NCI-H187 treated with DMSO at 0.1 percent for 48 hours (cell line): ENCODE measurements at regions not wholly inside any gene's neighbourhood (a gene's known extent, or its start where the extent isn't known, plus 50 kb on each side); places are given as distances from the start of the nearest gene placed in this dataset.
"Not testable (repeated sequence)": the region's sequence is repeated elsewhere in the genome, so short reads cannot be mapped to it uniquely, and the experiment has no call there.

Source experiments
- DNase-seq: peaks from one replicate; lab custom pipeline; 2025; lab: John Stamatoyannopoulos, UW

- no peak for DNase-seq
These were observed 78.4 kb downstream of the RNASET2 start for GRCh38 chr6:166877906-166878305.

GRCh38 chr6:166877349-166877748, 79.0 kb downstream of the RNASET2 start:
- no peak for DNase-seq

- no peak for DNase-seq
These were observed 83.8 kb downstream of the RNASET2 start for GRCh38 chr6:166872531-166873009.

- no peak for DNase-seq
These were observed 85.6 kb downstream of the RNASET2 start for GRCh38 chr6:166870602-166871208.

GRCh38 chr6:166866839-166867637, 89.3 kb downstream of the RNASET2 start:
- no peak for DNase-seq

- no peak for DNase-seq
These were observed 92.0 kb downstream of the RNASET2 start for GRCh38 chr6:166864333-166864732.

- no peak for DNase-seq
These were observed 93.3 kb downstream of the RNASET2 start for GRCh38 chr6:166862978-166863530.

GRCh38 chr6:166862287-166862977, 93.9 kb downstream of the RNASET2 start:
- DNase-seq: no peak

GRCh38 chr6:166861961-166862286, 94.4 kb downstream of the RNASET2 start:
- DNase-seq: no peak

GRCh38 chr6:166861304-166861703, 95.0 kb downstream of the RNASET2 start:
- no peak for DNase-seq

GRCh38 chr6:166860392-166860791, 96.0 kb downstream of the RNASET2 start:
- no peak for DNase-seq

- DNase-seq: no peak
These were observed 100.9 kb downstream of the RNASET2 start for GRCh38 chr6:166855416-166855815.

GRCh38 chr6:166853371-166854325, 102.7 kb downstream of the RNASET2 start:
- DNase-seq: no peak

GRCh38 chr6:166852451-166852975, 103.8 kb downstream of the RNASET2 start:
- DNase-seq: no peak

GRCh38 chr6:166851911-166852310, 104.4 kb downstream of the RNASET2 start:
- no peak for DNase-seq

- DNase-seq: no peak
These were observed 104.9 kb downstream of the RNASET2 start for GRCh38 chr6:166851426-166851825.

- no peak for DNase-seq
These were observed 105.7 kb downstream of the RNASET2 start for GRCh38 chr6:166850677-166851076.

GRCh38 chr6:166849749-166850183, 106.6 kb downstream of the RNASET2 start:
- no peak for DNase-seq

GRCh38 chr6:166848979-166849748, 107.2 kb downstream of the RNASET2 start:
- DNase-seq: no peak

- DNase-seq: not testable (repeated sequence)
These were observed 109.8 kb downstream of the RNASET2 start for GRCh38 chr6:166846446-166847142.
